HG02610 (cell line): ENCODE measurements at regions not wholly inside any gene's neighbourhood (a gene's known extent, or its start where the extent isn't known, plus 50 kb on each side); places are given as distances from the start of the nearest gene placed in this dataset.

Source experiments
- ATAC-seq: cut with Tn5 transposase; IDR thresholded peaks from one replicate; pipeline ENCODE4 v1.9.1; 2021; ENCODE audit warnings: mild to moderate bottlenecking, moderate library complexity; ENCODE audit not compliant: unreplicated experiment

DNA sequence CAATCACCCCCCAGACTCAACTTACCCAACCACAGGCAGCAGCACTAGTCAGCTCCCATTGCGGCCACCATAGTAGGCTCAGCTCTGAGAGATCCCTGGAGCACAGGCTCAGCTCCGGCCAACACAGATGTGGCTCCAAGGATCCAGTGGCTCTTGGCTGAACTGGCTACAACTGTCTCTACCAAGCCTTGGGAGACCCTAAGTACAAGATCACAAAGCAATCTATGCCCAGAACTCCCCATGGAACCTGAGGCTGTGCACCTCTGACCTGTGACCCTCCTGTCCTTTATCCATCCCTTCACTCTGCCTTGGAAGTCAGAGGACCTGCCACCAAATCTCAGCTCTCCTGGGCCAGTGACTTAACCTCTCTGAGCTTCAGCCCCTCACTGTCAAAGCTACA, 61.8 kb upstream of the GJB5 start:
- no peak for ATAC-seq

DNA sequence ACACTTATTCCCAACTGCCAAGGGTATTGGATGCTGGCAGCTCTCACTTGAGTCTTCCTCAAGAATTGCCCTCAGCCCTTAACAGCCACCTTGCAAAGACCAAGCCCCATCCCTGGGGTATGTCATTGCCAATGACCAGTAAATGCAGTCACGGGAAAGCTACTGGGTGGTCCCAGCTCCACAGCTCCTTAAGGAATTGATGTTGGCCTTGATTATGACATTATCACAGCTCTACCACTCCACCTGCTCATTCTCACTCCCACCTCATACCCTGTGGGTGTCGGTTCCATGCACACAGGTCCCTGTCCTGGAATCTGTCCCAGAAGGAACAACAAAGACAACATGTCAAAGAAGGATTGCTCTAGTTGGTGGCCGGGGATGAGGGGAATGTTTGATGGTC, 60.5 kb upstream of the GJB5 start:
- ATAC-seq = no peak

DNA sequence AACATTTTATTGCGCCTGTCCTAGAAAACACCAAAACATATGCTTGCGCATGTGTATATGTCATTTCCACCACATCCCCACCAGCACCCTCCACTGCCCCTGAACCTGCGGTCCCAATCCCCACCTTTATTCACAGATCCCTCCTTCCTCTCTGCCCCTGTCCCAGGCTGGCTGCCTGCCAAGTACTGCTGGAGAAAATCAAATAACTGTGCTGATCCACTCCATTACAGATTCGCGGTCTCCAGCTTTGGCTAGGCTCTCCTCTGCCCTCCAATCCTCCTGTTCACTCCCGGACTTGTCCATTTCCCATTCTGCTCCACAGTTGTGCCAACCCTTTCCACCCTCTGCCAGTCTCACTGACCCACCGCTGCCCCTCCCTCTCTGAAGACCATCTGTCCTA, 59.3 kb upstream of the GJB5 start:
- ATAC-seq = no peak

DNA sequence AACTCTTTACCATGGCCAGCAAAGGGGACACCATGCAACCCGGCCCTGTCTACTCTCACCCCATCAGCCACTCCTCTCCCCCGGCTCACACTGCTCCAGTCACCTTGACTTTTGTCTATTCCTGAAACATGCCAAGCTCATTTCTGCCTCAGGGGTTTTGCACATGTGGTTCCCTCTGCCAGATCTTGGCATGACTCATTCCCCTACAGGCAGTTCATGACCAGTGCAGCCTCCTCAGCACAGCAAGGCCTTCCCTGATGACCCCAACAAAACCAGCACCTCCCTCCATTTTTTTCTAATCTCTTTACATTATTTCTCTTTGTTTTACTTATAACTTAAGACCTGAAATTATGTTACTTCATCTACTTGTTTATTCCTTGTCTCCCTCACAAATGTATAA, 58.6 kb upstream of the GJB5 start:
- no peak for ATAC-seq

DNA sequence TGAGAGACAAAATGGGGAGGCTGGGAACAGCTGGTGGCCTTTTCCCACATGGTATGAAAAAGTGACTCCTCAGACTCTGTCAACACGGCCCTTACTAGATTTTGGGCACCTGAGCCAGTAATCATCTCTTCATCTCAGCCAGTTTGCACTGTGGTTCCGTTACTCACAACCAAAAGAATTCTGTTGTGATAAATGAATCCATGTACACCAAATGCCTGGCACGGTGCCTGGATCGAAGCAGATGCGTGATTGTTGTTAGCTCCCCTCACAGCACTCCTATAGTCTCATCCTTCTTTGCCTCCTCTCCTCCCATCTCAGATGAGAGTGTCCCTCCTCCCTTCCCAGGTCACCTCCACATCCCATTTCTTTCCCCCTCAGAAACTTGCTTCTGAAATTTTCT, 57.9 kb upstream of the GJB5 start:
- ATAC-seq = no peak

DNA sequence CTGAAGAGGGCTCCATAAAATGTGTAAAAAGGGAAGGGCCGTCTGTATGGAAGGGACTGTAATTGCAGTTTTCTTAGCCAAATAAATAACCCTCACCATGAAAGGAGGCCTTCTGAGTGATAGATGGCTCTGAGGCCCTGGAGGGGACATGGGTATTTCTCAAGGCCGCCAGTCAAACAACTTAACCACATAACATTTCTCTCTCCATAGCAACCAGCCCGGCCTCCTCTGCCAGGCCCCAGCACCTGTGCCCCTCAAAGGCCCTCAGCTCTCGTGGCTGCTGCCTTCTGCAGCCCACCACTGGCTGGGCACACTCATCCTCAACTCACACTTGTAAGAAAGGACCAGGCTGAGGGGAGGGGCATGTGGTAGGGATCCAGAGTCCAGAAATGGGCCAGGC, 57.0 kb upstream of the GJB5 start:
- ATAC-seq = no peak

DNA sequence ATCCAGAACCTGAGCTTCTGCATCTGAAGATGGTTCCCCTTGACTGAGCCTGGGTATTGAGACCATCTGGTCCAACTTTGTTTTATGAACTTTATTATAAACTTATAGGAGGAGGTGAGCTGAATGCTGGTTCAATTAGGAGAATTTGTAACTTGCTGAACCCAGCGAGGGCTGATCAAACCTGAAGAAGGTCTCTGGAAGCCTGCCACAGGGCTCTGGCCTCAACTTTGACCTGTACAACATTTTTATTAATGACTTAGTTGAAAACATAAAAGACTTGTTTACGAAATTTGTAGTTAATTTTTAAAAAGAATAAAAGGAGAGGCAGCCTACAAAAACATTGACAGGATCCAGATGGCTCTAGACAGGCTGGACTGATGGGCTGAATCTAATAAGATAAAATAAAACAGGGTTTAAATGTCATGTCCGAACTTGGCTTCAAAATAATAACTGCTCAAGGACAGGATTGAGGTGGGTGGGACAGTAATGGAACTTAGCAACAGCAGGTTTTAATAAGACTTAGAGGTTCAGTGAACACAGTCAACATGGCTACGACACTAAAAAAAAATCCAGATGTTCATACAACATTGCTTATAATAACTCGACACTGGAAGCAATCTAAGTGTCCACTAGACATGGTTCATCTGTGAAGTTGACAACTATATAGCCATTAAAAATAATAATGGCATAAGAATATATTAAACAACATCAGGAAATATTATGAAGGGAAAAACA, 53.4 kb upstream of the GJB5 start:
- no peak for ATAC-seq
